IPS-15b (cell line): ENCODE measurements at regions not wholly inside any gene's neighbourhood (a gene's known extent, or its start where the extent isn't known, plus 50 kb on each side); places are given as distances from the start of the nearest gene placed in this dataset.

ENCODE experiments used
- H3K27me3 ChIP-seq: one replicate; pipeline ENCODE4 v1.6.1; 2013; ENCODE audit warnings: low read length; ENCODE audit not compliant: control insufficient read depth, insufficient read depth
- H3K36me3 ChIP-seq: one replicate; pipeline ENCODE4 v1.6.1; 2013; ENCODE audit warnings: low read length; ENCODE audit not compliant: control insufficient read depth, insufficient read depth
- H3K4me1 ChIP-seq: one replicate; pipeline ENCODE4 v1.6.1; 2013; ENCODE audit warnings: mild to moderate bottlenecking, low read length; ENCODE audit not compliant: control insufficient read depth, insufficient read depth
- H3K4me3 ChIP-seq: one replicate; pipeline ENCODE4 v1.5.1; 2013; ENCODE audit warnings: low read depth, low read length
- H3K9ac ChIP-seq: one replicate; pipeline ENCODE4 v1.6.1; 2013; ENCODE audit warnings: low read depth, mild to moderate bottlenecking, low read length
- H3K9me3 ChIP-seq: one replicate; pipeline ENCODE4 v1.6.1; 2013; ENCODE audit warnings: mild to moderate bottlenecking, low read length; ENCODE audit not compliant: control insufficient read depth, insufficient read depth

GRCh38 chr21:35414507-35415139 lies 365.5 kb upstream of the RUNX1 start:
- Histone ChIP-seq H3K36me3 (no peaks in the 10 kb centered on the region), H3K4me3 (no peak overlapping the region), H3K27me3 (no peaks in the 10 kb centered on the region), H3K9me3 (no peaks in the 10 kb centered on the region), H3K9ac (no peak overlapping the region), H3K4me1 (peaks cover 5% of the 10 kb centered on the region)

- Histone ChIP-seq H3K27me3 (no peaks in the 10 kb centered on the region), H3K4me3 (no peak overlapping the region), H3K4me1 (peaks cover 5% of the 10 kb centered on the region), H3K9me3 (no peaks in the 10 kb centered on the region), H3K36me3 (no peaks in the 10 kb centered on the region), H3K9ac (no peak overlapping the region)
Measured at GRCh38 chr21:35414056-35414455, 365.0 kb upstream of the RUNX1 start.

GRCh38 chr21:35412231-35412630 lies 363.1 kb upstream of the RUNX1 start:
- no peaks in the 10 kb centered on the region for H3K27me3 ChIP-seq

GRCh38 chr21:35411434-35411833 lies 362.3 kb upstream of the RUNX1 start:
- Histone ChIP-seq H3K4me3 (no peak overlapping the region), H3K9me3 (no peaks in the 10 kb centered on the region), H3K36me3 (no peaks in the 10 kb centered on the region), H3K4me1 (peaks cover 5% of the 10 kb centered on the region), H3K9ac (no peak overlapping the region), H3K27me3 (no peaks in the 10 kb centered on the region)

More at GRCh38 chr21:35412231-35412630, 363.1 kb upstream of the RUNX1 start:
- no peaks in the 10 kb centered on the region for H3K36me3 ChIP-seq
- no peak overlapping the region for H3K9ac ChIP-seq
- no peak overlapping the region for H3K4me3 ChIP-seq
- H3K4me1 ChIP-seq = peaks cover 5% of the 10 kb centered on the region
- no peaks in the 10 kb centered on the region for H3K9me3 ChIP-seq

- Histone ChIP-seq H3K4me1 (peaks cover 5% of the 10 kb centered on the region), H3K36me3 (no peaks in the 10 kb centered on the region), H3K4me3 (no peak overlapping the region), H3K9ac (no peak overlapping the region), H3K9me3 (no peaks in the 10 kb centered on the region), H3K27me3 (no peaks in the 10 kb centered on the region)
Measured at GRCh38 chr21:35410656-35411055, 361.6 kb upstream of the RUNX1 start.

- no peaks in the 10 kb centered on the region for H3K36me3 ChIP-seq
- no peaks in the 10 kb centered on the region for H3K27me3 ChIP-seq
- no peak overlapping the region for H3K4me3 ChIP-seq
- H3K9me3 ChIP-seq = no peaks in the 10 kb centered on the region
- H3K9ac ChIP-seq = no peak overlapping the region
- peaks cover 5% of the 10 kb centered on the region for H3K4me1 ChIP-seq
Measured at GRCh38 chr21:35410123-35410522, 361.0 kb upstream of the RUNX1 start.

GRCh38 chr21:35408401-35408800 lies 359.3 kb upstream of the RUNX1 start:
- no peaks in the 10 kb centered on the region for H3K36me3 ChIP-seq
- no peak overlapping the region for H3K4me3 ChIP-seq
- no peaks in the 10 kb centered on the region for H3K4me1 ChIP-seq
- no peak overlapping the region for H3K9ac ChIP-seq
- no peaks in the 10 kb centered on the region for H3K9me3 ChIP-seq
- no peaks in the 10 kb centered on the region for H3K27me3 ChIP-seq

- no peaks in the 10 kb centered on the region for H3K36me3 ChIP-seq
- H3K9me3 ChIP-seq = no peaks in the 10 kb centered on the region
- no peak overlapping the region for H3K4me3 ChIP-seq
- no peaks in the 10 kb centered on the region for H3K27me3 ChIP-seq
- no peaks in the 10 kb centered on the region for H3K4me1 ChIP-seq
- H3K9ac ChIP-seq = no peak overlapping the region
Measured at GRCh38 chr21:35406635-35407034, 357.5 kb upstream of the RUNX1 start.

GRCh38 chr21:35405981-35406380 lies 356.9 kb upstream of the RUNX1 start:
- no peaks in the 10 kb centered on the region for H3K36me3 ChIP-seq
- H3K9me3 ChIP-seq = no peaks in the 10 kb centered on the region
- H3K9ac ChIP-seq = no peak overlapping the region
- no peaks in the 10 kb centered on the region for H3K27me3 ChIP-seq
- H3K4me3 ChIP-seq = no peak overlapping the region
- no peaks in the 10 kb centered on the region for H3K4me1 ChIP-seq

GRCh38 chr21:35404247-35404646 lies 355.1 kb upstream of the RUNX1 start:
- Histone ChIP-seq H3K4me1 (peaks cover 3% of the 10 kb centered on the region), H3K9me3 (no peaks in the 10 kb centered on the region), H3K27me3 (no peaks in the 10 kb centered on the region), H3K9ac (no peak overlapping the region), H3K36me3 (no peaks in the 10 kb centered on the region), H3K4me3 (no peak overlapping the region)

- Histone ChIP-seq H3K9ac (no peak overlapping the region), H3K4me1 (peaks cover 3% of the 10 kb centered on the region)
Measured at GRCh38 chr21:35402061-35402460, 353.0 kb upstream of the RUNX1 start.

GRCh38 chr21:35401476-35401875 lies 352.4 kb upstream of the RUNX1 start:
- no peaks in the 10 kb centered on the region for H3K27me3 ChIP-seq
- H3K4me1 ChIP-seq = peaks cover 3% of the 10 kb centered on the region
- H3K4me3 ChIP-seq = no peak overlapping the region
- no peaks in the 10 kb centered on the region for H3K36me3 ChIP-seq
- H3K9ac ChIP-seq = no peak overlapping the region
- H3K9me3 ChIP-seq = no peaks in the 10 kb centered on the region

More at GRCh38 chr21:35402061-35402460, 353.0 kb upstream of the RUNX1 start:
- Histone ChIP-seq H3K36me3 (no peaks in the 10 kb centered on the region), H3K9me3 (no peaks in the 10 kb centered on the region), H3K4me3 (no peak overlapping the region), H3K27me3 (no peaks in the 10 kb centered on the region)
